ENCODE measurements at regions not wholly inside any gene's neighbourhood (a gene's known extent, or its start where the extent isn't known, plus 50 kb on each side); places are given as distances from the start of the nearest gene placed in this dataset.

GRCh38 chr20:18914796-18915195 is 101.2 kb downstream of the SCP2D1 start:
- Histone ChIP-seq H2AFZ (ENCODE audit: low read depth, low read length, poor library complexity, severe bottlenecking) (no peak overlapping the region), H3K27ac (ENCODE audit: low read depth, low read length) (no peak overlapping the region), H3K4me2 (ENCODE audit: low read length) (no peak overlapping the region), H4K20me1 (ENCODE audit: insufficient read depth) (no peaks in the 10 kb centered on the region), H3K27me3 (ENCODE audit: insufficient read depth, low read length) (no peaks in the 10 kb centered on the region), H3K9me3 (ENCODE audit: control insufficient read depth in 1 of 2, insufficient read depth in 1 of 2, low read depth in 1 of 2, low read length in 2 of 2) (no peaks in the 10 kb centered on the region), H3K4me3 (replicated peaks in 1 of 2; ENCODE audit: low read depth in 1 of 2, low read length in 2 of 2) (no peak overlapping the region), H3K79me2 (ENCODE audit: insufficient read depth, low read length) (no peaks in the 10 kb centered on the region), H3K9me2 (ENCODE audit: insufficient read depth) (no peaks in the 10 kb centered on the region), H3K36me3 (ENCODE audit: control insufficient read depth in 1 of 2, insufficient read depth in 2 of 2, low read length in 2 of 2) (no peaks in the 10 kb centered on the region), H3K4me1 (ENCODE audit: control insufficient read depth in 1 of 2, insufficient read depth in 2 of 2, low read length in 2 of 2) (no peaks in the 10 kb centered on the region), H3K9ac (ENCODE audit: low read length) (no peak overlapping the region)
- BruUV-seq (replicated peaks) = no TSS peak
- no peak for ATAC-seq
- DNase-seq (ENCODE audit: low read depth, low spot score) = no peak
- TF ChIP-seq ZFX (IDR thresholded peaks at IDR 0.05) (no peak), EZH2 (IDR thresholded peaks at IDR 0.05) (no peak), POLR2A (IDR thresholded peaks at IDR 0.05; ENCODE audit: borderline replicate concordance, extremely low read depth, insufficient read depth, insufficient read length) (no peak), FOSL1 (IDR thresholded peaks at IDR 0.05; ENCODE audit: low read depth) (no peak), SRF (IDR thresholded peaks at IDR 0.05; ENCODE audit: low read depth) (no peak)
- RAD21 ChIA-PET (ENCODE audit: low non-redundant PET in 1 of 2, low total read pairs in 2 of 2, uncharacterized antibody in 2 of 2, unreplicated experiment in 2 of 2) = no interaction called here
- CTCF ChIA-PET = no interaction called here
- intact Hi-C loops (cut with micrococcal nuclease) = no loop called here
- POLR2A ChIA-PET = no interaction called here

- Histone ChIP-seq H3K27ac (ENCODE audit: low read depth, low read length) (no peak overlapping the region), H3K79me2 (ENCODE audit: insufficient read depth, low read length) (no peaks in the 10 kb centered on the region), H3K27me3 (ENCODE audit: insufficient read depth, low read length) (no peaks in the 10 kb centered on the region), H3K4me3 (replicated peaks in 1 of 2; ENCODE audit: low read depth in 1 of 2, low read length in 2 of 2) (no peak overlapping the region), H2AFZ (ENCODE audit: low read depth, low read length, poor library complexity, severe bottlenecking) (no peak overlapping the region), H3K4me2 (ENCODE audit: low read length) (no peak overlapping the region), H3K9ac (ENCODE audit: low read length) (no peak overlapping the region), H3K9me2 (ENCODE audit: insufficient read depth) (no peaks in the 10 kb centered on the region), H3K36me3 (ENCODE audit: control insufficient read depth in 1 of 2, insufficient read depth in 2 of 2, low read length in 2 of 2) (no peaks in the 10 kb centered on the region), H3K9me3 (ENCODE audit: control insufficient read depth in 1 of 2, insufficient read depth in 1 of 2, low read depth in 1 of 2, low read length in 2 of 2) (no peaks in the 10 kb centered on the region), H4K20me1 (ENCODE audit: insufficient read depth) (no peaks in the 10 kb centered on the region), H3K4me1 (ENCODE audit: control insufficient read depth in 1 of 2, insufficient read depth in 2 of 2, low read length in 2 of 2) (no peaks in the 10 kb centered on the region)
- ChIA-PET RAD21 (ENCODE audit: low non-redundant PET in 1 of 2, low total read pairs in 2 of 2, uncharacterized antibody in 2 of 2, unreplicated experiment in 2 of 2) (no interaction called here), CTCF (no interaction called here), POLR2A (no interaction called here)
- DNase-seq (ENCODE audit: low read depth, low spot score) (no peak), ATAC-seq (no peak)
- intact Hi-C loops (cut with micrococcal nuclease) = no loop called here
- BruUV-seq (replicated peaks) = no TSS peak
- TF ChIP-seq MAX (IDR thresholded peaks at IDR 0.05) (no peak), EZH2 (IDR thresholded peaks at IDR 0.05) (no peak), YY1 (IDR thresholded peaks at IDR 0.05; ENCODE audit: extremely low read depth, insufficient replicate concordance, low read depth, low read length) (no peak), ZBTB33 (IDR thresholded peaks at IDR 0.05; ENCODE audit: extremely low read depth, insufficient replicate concordance, low read length) (no peak), CEBPB (IDR thresholded peaks at IDR 0.05; ENCODE audit: low read depth) (no peak), SIN3A (IDR thresholded peaks at IDR 0.05; ENCODE audit: low read depth) (no peak), POLR2A (IDR thresholded peaks at IDR 0.05; ENCODE audit: borderline replicate concordance, extremely low read depth, insufficient read depth, insufficient read length) (no peak), ZFX (IDR thresholded peaks at IDR 0.05) (no peak), TCF7L2 (IDR thresholded peaks at IDR 0.05; ENCODE audit: borderline replicate concordance, extremely low read depth, insufficient read depth, insufficient read length) (no peak), CTCF (IDR thresholded peaks at IDR 0.05 in 2 of 3, conservative IDR thresholded peaks at IDR 0.05 in 1 of 3; ENCODE audit: borderline replicate concordance in 1 of 3, insufficient read depth in 1 of 3, low read depth in 2 of 3, low read length in 2 of 3) (no peak)
Measured at GRCh38 chr20:18916886-18917750, 103.5 kb downstream of the SCP2D1 start.
